HepG2 (cell line): ENCODE measurements at regions not wholly inside any gene's neighbourhood (a gene's known extent, or its start where the extent isn't known, plus 50 kb on each side); places are given as distances from the start of the nearest gene placed in this dataset.

Experiments
- ATAC-seq: fragments of 200-7000 bp; cut with Tn5 transposase; 3 replicates; pipeline ENCODE4 v1.9.1; 2020; ENCODE audit warnings: mild to moderate bottlenecking, moderate library complexity
- BruUV-seq: library from RNA; stranded (reverse); fragments of 400-500 nt; replicated peaks from 2 replicates; lab custom pipeline; 2021; lab: Mats Ljungman, UMichigan
- CTCF ChIA-PET: fragments of 300-600 bp; formaldehyde crosslinking; extraction: SDS; loops from one replicate; lab custom pipeline; 2021; ENCODE audit warnings: low total read pairs, inconsistent platforms, low intra/inter-chr PET ratio; lab: Yijun Ruan, JAX
- POLR2A ChIA-PET: fragments of 350-600 bp; sonication (Branson Sonifier 250); formaldehyde crosslinking; loops from one replicate; lab custom pipeline; 2020; ENCODE audit warnings: antibody characterized with exemption, inconsistent platforms; lab: Yijun Ruan, JAX
- DNase-seq: peaks from one replicate; pipeline ENCODE4 v3.0.0-alpha.2; 2015; ENCODE audit warnings: low spot score
- FAIRE-seq: peaks from 3 replicates; lab custom pipeline; 2011; peaks lifted over from hg19 to GRCh38; lab: Jason Lieb, UNC
- H2AFZ ChIP-seq: one replicate; pipeline ENCODE4 v1.6.1; 2011; ENCODE audit warnings: low read length, inconsistent platforms
- H3K27ac ChIP-seq: fragments of 300-600 bp; 3 replicates; pipeline ENCODE4 v1.8.0; 2011; ENCODE audit warnings: mixed run types, mild to moderate bottlenecking, mixed read lengths, low read length, inconsistent platforms; ENCODE audit not compliant: insufficient read depth; ENCODE audit errors: extremely low read length
- H3K27me3 ChIP-seq, 2 experiments: fragments of 200-600 bp in 1 of 2; 2 replicates in 1 of 2; 3 replicates in 1 of 2; pipeline versions ENCODE4 v1.6.0 to v1.8.0; 2011; ENCODE audit warnings: low read length in 2 of 2, mild to moderate bottlenecking in 2 of 2, moderate library complexity in 2 of 2, inconsistent platforms in 1 of 2; ENCODE audit not compliant: insufficient read depth in 2 of 2, control insufficient read depth in 1 of 2
- H3K36me3 ChIP-seq, 2 experiments: fragments of 200-600 bp in 1 of 2; replicated peaks in 1 of 2; 2 replicates in 1 of 2; 3 replicates in 1 of 2; pipeline versions ENCODE4 v1.5.1 to v1.8.0; 2011; ENCODE audit warnings: low read length in 2 of 2, inconsistent platforms in 1 of 2; ENCODE audit not compliant: insufficient read depth in 2 of 2, control insufficient read depth in 1 of 2
- H3K4me1 ChIP-seq: 2 replicates; pipeline ENCODE4 v1.5.1; 2012; ENCODE audit warnings: low read length, inconsistent platforms; ENCODE audit not compliant: insufficient read depth
- H3K4me2 ChIP-seq: 2 replicates; pipeline ENCODE4 v1.6.0; 2011; ENCODE audit warnings: low read depth, low read length, inconsistent platforms
- H3K4me3 ChIP-seq, 3 experiments: fragments of 200-600 bp in 1 of 3; sonication (generic), shearing (Covaris generic) in 1 of 3; replicated peaks in 1 of 3; 2 replicates each; pipeline ENCODE4 v1.5.1; 2011 to 2016; ENCODE audit warnings: low read length in 3 of 3, inconsistent platforms in 2 of 3, low read depth in 2 of 3, mild to moderate bottlenecking in 2 of 3, control low read depth in 1 of 3, mixed read lengths in 1 of 3; ENCODE audit not compliant: insufficient read depth in 1 of 3
- H3K79me2 ChIP-seq: one replicate; pipeline ENCODE4 v1.6.1; 2011; ENCODE audit warnings: low read length, inconsistent platforms; ENCODE audit not compliant: insufficient read depth
- H3K9ac ChIP-seq: 2 replicates; pipeline ENCODE4 v1.6.0; 2011; ENCODE audit warnings: mild to moderate bottlenecking, low read depth, low read length, inconsistent platforms; ENCODE audit not compliant: insufficient read depth
- H3K9me3 ChIP-seq: 2 replicates; pipeline ENCODE4 v1.5.1; 2012; ENCODE audit warnings: mild to moderate bottlenecking, low read length
- H4K20me1 ChIP-seq: 2 replicates; pipeline ENCODE4 v1.6.0; 2011; ENCODE audit warnings: inconsistent platforms, mild to moderate bottlenecking, low read length, moderate library complexity; ENCODE audit not compliant: insufficient read depth
- CREM ChIP-seq, 2 experiments: sonication (generic) in 1 of 2; formaldehyde crosslinking in 1 of 2; IDR thresholded peaks; 2 replicates each; pipeline versions ENCODE4 v1.4.0 to v1.6.1; 2016 to 2020; ENCODE audit warnings: antibody characterized with exemption in 1 of 2, mild to moderate bottlenecking in 1 of 2, missing genetic modification reagents in 1 of 2
- KLF9 ChIP-seq: IDR thresholded peaks from 2 replicates; pipeline ENCODE4 v1.6.1; 2016; ENCODE audit warnings: low read depth
- PAWR ChIP-seq: sonication (generic); formaldehyde crosslinking; IDR thresholded peaks from 2 replicates; pipeline ENCODE4 v1.4.0; 2020; ENCODE audit warnings: missing genetic modification reagents, mild to moderate bottlenecking, borderline replicate concordance
- PHF8 ChIP-seq: sonication (generic); formaldehyde crosslinking; IDR thresholded peaks from 2 replicates; pipeline ENCODE4 v1.5.0; 2020; ENCODE audit warnings: missing genetic modification reagents
- ZBTB20 ChIP-seq: sonication (generic); formaldehyde crosslinking; IDR thresholded peaks from 2 replicates; pipeline ENCODE4 v1.8.1; 2023; ENCODE audit warnings: missing genetic modification reagents, low read depth, mild to moderate bottlenecking, borderline replicate concordance
- ZNF253 ChIP-seq: sonication (generic); formaldehyde crosslinking; IDR thresholded peaks from 2 replicates; pipeline ENCODE4 v1.8.0; 2022; ENCODE audit warnings: mild to moderate bottlenecking, missing genetic modification reagents, borderline replicate concordance
- ZNF326 ChIP-seq: sonication (generic); formaldehyde crosslinking; IDR thresholded peaks from 2 replicates; pipeline ENCODE4 v1.4.0; 2020; ENCODE audit warnings: missing genetic modification reagents, borderline replicate concordance
- ZNF451 ChIP-seq: sonication (generic); formaldehyde crosslinking; IDR thresholded peaks from 2 replicates; pipeline ENCODE4 v1.5.0; 2020; ENCODE audit warnings: mild to moderate bottlenecking, missing genetic modification reagents
- ZNF563 ChIP-seq: sonication (generic); formaldehyde crosslinking; IDR thresholded peaks from 2 replicates; pipeline ENCODE4 v1.8.0; 2022; ENCODE audit warnings: mild to moderate bottlenecking, moderate library complexity, missing genetic modification reagents
- ZNF878 ChIP-seq: sonication (generic); formaldehyde crosslinking; IDR thresholded peaks from 2 replicates; pipeline ENCODE4 v1.8.1; 2023; ENCODE audit warnings: mild to moderate bottlenecking, missing genetic modification reagents, moderate library complexity
- ZZZ3 ChIP-seq: sonication (generic); formaldehyde crosslinking; IDR thresholded peaks from 2 replicates; pipeline ENCODE4 v1.4.0; 2020; ENCODE audit warnings: missing genetic modification reagents, mild to moderate bottlenecking, borderline replicate concordance
- in situ Hi-C: cut with HindIII; loops from 2 replicates; pipeline ENCODE4 v1.10.0; 2017; ENCODE audit warnings: low pct_unique_long_range_greater_than_20kb; ENCODE audit not compliant: extremely low pct_ligation_motif_present
- intact Hi-C: fragments of 100-400 bp; cut with micrococcal nuclease; formaldehyde crosslinking; loops from one replicate; pipeline ENCODE4 v1.10.0; 2022; ENCODE audit not compliant: unreplicated experiment
- TF ChIP-seq, protein P1 (sequence below): sonication (generic); formaldehyde crosslinking; conservative IDR thresholded peaks from 2 replicates; pipeline ENCODE4 v1.5.0; 2020; ENCODE audit warnings: missing genetic modification reagents
- TF ChIP-seq, protein P2 (sequence below): sonication (generic); formaldehyde crosslinking; IDR thresholded peaks from 2 replicates; pipeline ENCODE4 v1.8.1; 2023; ENCODE audit warnings: missing genetic modification reagents, mild to moderate bottlenecking, borderline replicate concordance
- TF ChIP-seq, protein P3 (sequence below): sonication (generic); formaldehyde crosslinking; IDR thresholded peaks from 2 replicates; pipeline ENCODE4 v1.4.0; 2020; ENCODE audit warnings: missing genetic modification reagents

DNA sequence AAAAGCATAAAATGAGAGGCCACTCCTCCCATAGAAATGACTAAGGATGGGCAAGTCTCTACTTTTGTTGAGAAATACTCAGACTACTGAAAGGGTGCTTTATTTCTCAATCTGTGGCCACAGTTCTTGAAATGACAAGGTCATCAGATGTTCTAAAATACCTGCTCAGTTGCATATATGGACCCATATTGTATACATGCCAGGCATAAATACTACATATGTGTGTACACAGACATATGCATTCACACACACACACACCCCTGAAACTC lies 691.5 kb upstream of the SORCS1 start:
- H3K79me2 ChIP-seq: no peaks in the 10 kb centered on the region
- DNase-seq: no peak
- no peak for FAIRE-seq
- H3K9ac ChIP-seq: no peak overlapping the region
- ChIA-PET POLR2A (no interaction called here), CTCF (no interaction called here)
- H3K4me2 ChIP-seq: no peak overlapping the region
- no peaks in the 10 kb centered on the region for H3K27me3 ChIP-seq
- in situ Hi-C loops: no loop called here
- BruUV-seq: no TSS peak
- H2AFZ ChIP-seq: no peak overlapping the region
- no peak for TF ChIP-seq ZZZ3
- TF ChIP-seq ZNF253: no peak
- TF ChIP-seq, protein P1, sequence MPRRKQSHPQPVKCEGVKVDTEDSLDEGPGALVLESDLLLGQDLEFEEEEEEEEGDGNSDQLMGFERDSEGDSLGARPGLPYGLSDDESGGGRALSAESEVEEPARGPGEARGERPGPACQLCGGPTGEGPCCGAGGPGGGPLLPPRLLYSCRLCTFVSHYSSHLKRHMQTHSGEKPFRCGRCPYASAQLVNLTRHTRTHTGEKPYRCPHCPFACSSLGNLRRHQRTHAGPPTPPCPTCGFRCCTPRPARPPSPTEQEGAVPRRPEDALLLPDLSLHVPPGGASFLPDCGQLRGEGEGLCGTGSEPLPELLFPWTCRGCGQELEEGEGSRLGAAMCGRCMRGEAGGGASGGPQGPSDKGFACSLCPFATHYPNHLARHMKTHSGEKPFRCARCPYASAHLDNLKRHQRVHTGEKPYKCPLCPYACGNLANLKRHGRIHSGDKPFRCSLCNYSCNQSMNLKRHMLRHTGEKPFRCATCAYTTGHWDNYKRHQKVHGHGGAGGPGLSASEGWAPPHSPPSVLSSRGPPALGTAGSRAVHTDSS (CRISPR knock-in tag): no peak
- no peak for TF ChIP-seq ZNF563 (CRISPR knock-in tag)
- TF ChIP-seq KLF9: no peak
- TF ChIP-seq CREM (IDR thresholded peaks at IDR 0.05): no peak
- TF ChIP-seq CREM (CRISPR knock-in tag; IDR thresholded peaks at IDR 0.05): no peak
- TF ChIP-seq ZNF326 (CRISPR knock-in tag): no peak
- no peak for TF ChIP-seq ZBTB20 (CRISPR knock-in tag)
- no peak for TF ChIP-seq ZNF451 (CRISPR knock-in tag)
- no peak for TF ChIP-seq ZNF878
- TF ChIP-seq PAWR (CRISPR knock-in tag): no peak
- TF ChIP-seq, protein P2, sequence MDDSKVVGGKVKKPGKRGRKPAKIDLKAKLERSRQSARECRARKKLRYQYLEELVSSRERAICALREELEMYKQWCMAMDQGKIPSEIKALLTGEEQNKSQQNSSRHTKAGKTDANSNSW: no peak
- no peak for TF ChIP-seq PHF8 (CRISPR knock-in tag)
- TF ChIP-seq, protein P3, sequence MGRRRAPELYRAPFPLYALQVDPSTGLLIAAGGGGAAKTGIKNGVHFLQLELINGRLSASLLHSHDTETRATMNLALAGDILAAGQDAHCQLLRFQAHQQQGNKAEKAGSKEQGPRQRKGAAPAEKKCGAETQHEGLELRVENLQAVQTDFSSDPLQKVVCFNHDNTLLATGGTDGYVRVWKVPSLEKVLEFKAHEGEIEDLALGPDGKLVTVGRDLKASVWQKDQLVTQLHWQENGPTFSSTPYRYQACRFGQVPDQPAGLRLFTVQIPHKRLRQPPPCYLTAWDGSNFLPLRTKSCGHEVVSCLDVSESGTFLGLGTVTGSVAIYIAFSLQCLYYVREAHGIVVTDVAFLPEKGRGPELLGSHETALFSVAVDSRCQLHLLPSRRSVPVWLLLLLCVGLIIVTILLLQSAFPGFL (CRISPR knock-in tag): no peak
- TF ChIP-seq, all 625 proteins: peak for 0
- H4K20me1 ChIP-seq: no peaks in the 10 kb centered on the region
- H3K4me3 ChIP-seq: no peak overlapping the region
- intact Hi-C loops: no loop called here
- no peak for ATAC-seq
- no peaks in the 10 kb centered on the region for H3K36me3 ChIP-seq
- H3K27ac ChIP-seq: no peak overlapping the region
- no peaks in the 10 kb centered on the region for H3K4me1 ChIP-seq
- peaks cover 80% of the 10 kb centered on the region for H3K9me3 ChIP-seq
